SK-N-MC (cell line): ENCODE measurements at regions not wholly inside any gene's neighbourhood (a gene's known extent, or its start where the extent isn't known, plus 50 kb on each side); places are given as distances from the start of the nearest gene placed in this dataset.
"Not testable (repeated sequence)": the region's sequence is repeated elsewhere in the genome, so short reads cannot be mapped to it uniquely, and the experiment has no call there.

Experiments
- EZH2 ChIP-seq: fragments of 200-600 bp; sonication (generic); IDR thresholded peaks from one replicate; pipeline ENCODE4 v1.6.1; 2017; ENCODE audit warnings: antibody characterized with exemption
- FOXP2 ChIP-seq: optimal IDR thresholded peaks from 2 replicates; pipeline ENCODE3; 2011; ENCODE audit warnings: mild to moderate bottlenecking, moderate library complexity; ENCODE audit not compliant: insufficient read depth; ENCODE audit errors: extremely low read length, control extremely low read depth
- POLR2AphosphoS5 ChIP-seq: IDR thresholded peaks from 2 replicates; pipeline ENCODE4 v1.6.1; 2012; ENCODE audit warnings: mild to moderate bottlenecking, low read depth, low read length, borderline replicate concordance

DNA sequence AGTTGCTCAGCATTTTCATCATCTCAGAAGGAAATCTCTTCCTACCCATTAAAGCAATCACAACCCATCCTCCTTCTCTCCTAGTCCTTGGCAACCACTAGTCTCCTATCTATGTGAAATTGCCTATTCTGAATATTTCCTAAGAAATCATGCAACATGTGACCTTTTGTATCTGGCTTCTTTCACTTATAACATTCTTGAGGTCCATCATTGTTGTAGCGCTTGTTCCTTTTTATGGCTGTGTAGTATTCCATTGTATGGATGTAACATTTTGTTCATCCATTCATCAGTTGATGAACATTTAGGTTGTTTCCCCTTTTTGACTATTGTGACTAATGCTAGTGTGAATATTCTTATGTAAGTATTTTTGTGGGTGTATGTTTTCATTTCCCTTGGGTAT, 2175.8 kb upstream of the DEFB115 start:
- not testable (repeated sequence) for TF ChIP-seq POLR2AphosphoS5, EZH2, FOXP2
